ENCODE measurements at regions not wholly inside any gene's neighbourhood (a gene's known extent, or its start where the extent isn't known, plus 50 kb on each side); places are given as distances from the start of the nearest gene placed in this dataset.
"Not testable (repeated sequence)": the region's sequence is repeated elsewhere in the genome, so short reads cannot be mapped to it uniquely, and the experiment has no call there.

GRCh38 chr3:75607996-75608395 is 56.1 kb upstream of the FRG2C start:
- not testable (repeated sequence) for DNase-seq (ENCODE audit: low spot score)

DNA sequence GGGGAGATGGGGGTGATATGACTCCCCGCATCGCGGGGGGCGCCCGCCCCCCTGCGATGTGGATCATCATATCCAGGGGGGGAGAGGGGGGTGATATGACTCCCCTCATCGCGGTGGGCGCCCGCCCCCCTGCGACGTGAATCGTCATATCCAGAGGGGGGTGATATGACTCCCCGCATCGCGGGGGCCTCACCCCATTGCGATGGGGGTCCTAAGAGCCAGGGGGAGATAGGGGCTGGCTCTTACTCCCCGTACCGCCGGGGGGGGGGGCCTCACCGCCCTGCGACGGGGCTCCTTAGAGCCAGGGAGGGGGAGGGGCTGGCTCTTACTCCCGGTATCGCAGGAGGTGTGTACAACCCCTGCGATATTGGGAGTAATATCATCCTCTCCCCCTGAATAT is 54.5 kb upstream of the FRG2C start:
- DNase-seq (ENCODE audit: low spot score): not testable (repeated sequence)

DNA sequence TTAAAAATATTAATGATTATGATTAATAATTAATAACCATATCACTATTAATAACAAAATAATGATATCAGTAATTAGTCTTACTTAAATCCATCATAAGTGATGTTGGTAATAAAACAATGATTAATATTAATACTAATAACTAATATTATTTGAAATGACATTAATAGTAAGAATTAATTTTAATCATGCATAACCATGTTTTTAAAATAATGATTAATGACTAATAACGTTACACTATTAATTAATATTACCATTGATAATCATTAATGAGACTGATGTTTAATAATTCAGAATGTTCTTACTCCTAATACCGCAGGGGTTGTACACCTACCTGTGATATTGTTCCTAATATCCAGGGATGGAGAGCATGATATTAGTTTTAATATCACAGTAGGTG is 53.4 kb upstream of the FRG2C start:
- no peak for DNase-seq (ENCODE audit: low spot score)

GRCh38 chr3:75611724-75612460 is 52.2 kb upstream of the FRG2C start:
- not testable (repeated sequence) for DNase-seq (ENCODE audit: low spot score)
